ENCODE measurements at regions not wholly inside any gene's neighbourhood (a gene's known extent, or its start where the extent isn't known, plus 50 kb on each side); places are given as distances from the start of the nearest gene placed in this dataset.
"Not testable (repeated sequence)": the region's sequence is repeated elsewhere in the genome, so short reads cannot be mapped to it uniquely, and the experiment has no call there.

GRCh38 chr15:69685512-69686452 lies 233.2 kb downstream of the RPLP1 start:
- DNase-seq = no peak

GRCh38 chr15:69686626-69687025 lies 234.0 kb downstream of the RPLP1 start:
- DNase-seq = no peak

GRCh38 chr15:69689133-69689532 lies 236.5 kb downstream of the RPLP1 start:
- DNase-seq = no peak

GRCh38 chr15:69691307-69692015 lies 238.8 kb downstream of the RPLP1 start:
- DNase-seq = no peak

- no peak for DNase-seq
Measured at GRCh38 chr15:69692342-69692741, 239.7 kb downstream of the RPLP1 start.

- no peak for DNase-seq
Measured at GRCh38 chr15:69693059-69693458, 240.4 kb downstream of the RPLP1 start.

- no peak for DNase-seq
Measured at GRCh38 chr15:69696946-69697345, 244.3 kb downstream of the RPLP1 start.

GRCh38 chr15:69697916-69698315 lies 245.3 kb downstream of the RPLP1 start:
- DNase-seq = no peak

GRCh38 chr15:69699096-69699495 lies 246.5 kb downstream of the RPLP1 start:
- DNase-seq = no peak

- DNase-seq = no peak
Measured at GRCh38 chr15:69700380-69700779, 247.8 kb downstream of the RPLP1 start.

- DNase-seq = no peak
Measured at GRCh38 chr15:69701198-69701597, 248.6 kb downstream of the RPLP1 start.

- DNase-seq = no peak
Measured at GRCh38 chr15:69703532-69704187, 251.0 kb downstream of the RPLP1 start.

- DNase-seq = no peak
Measured at GRCh38 chr15:69704229-69704628, 251.6 kb downstream of the RPLP1 start.

- DNase-seq = no peak
Measured at GRCh38 chr15:69704700-69705099, 252.1 kb downstream of the RPLP1 start.

GRCh38 chr15:69706353-69707097 lies 253.9 kb downstream of the RPLP1 start:
- no peak for DNase-seq

- not testable (repeated sequence) for DNase-seq
Measured at GRCh38 chr15:69707241-69707640, 254.6 kb downstream of the RPLP1 start.

GRCh38 chr15:69708436-69709122 lies 256.0 kb downstream of the RPLP1 start:
- not testable (repeated sequence) for DNase-seq

GRCh38 chr15:69712991-69713390 lies 260.4 kb downstream of the RPLP1 start:
- no peak for DNase-seq

GRCh38 chr15:69713726-69714559 lies 261.3 kb downstream of the RPLP1 start:
- no peak for DNase-seq

GRCh38 chr15:69715210-69715609 lies 262.6 kb downstream of the RPLP1 start:
- no peak for DNase-seq

GRCh38 chr15:69718436-69718835 lies 265.8 kb downstream of the RPLP1 start:
- no peak for DNase-seq
